ENCODE measurements at regions not wholly inside any gene's neighbourhood (a gene's known extent, or its start where the extent isn't known, plus 50 kb on each side); places are given as distances from the start of the nearest gene placed in this dataset.

- DNase-seq = no peak
These were observed 230.8 kb downstream of the CTTN start for GRCh38 chr11:70628855-70629844.

DNA sequence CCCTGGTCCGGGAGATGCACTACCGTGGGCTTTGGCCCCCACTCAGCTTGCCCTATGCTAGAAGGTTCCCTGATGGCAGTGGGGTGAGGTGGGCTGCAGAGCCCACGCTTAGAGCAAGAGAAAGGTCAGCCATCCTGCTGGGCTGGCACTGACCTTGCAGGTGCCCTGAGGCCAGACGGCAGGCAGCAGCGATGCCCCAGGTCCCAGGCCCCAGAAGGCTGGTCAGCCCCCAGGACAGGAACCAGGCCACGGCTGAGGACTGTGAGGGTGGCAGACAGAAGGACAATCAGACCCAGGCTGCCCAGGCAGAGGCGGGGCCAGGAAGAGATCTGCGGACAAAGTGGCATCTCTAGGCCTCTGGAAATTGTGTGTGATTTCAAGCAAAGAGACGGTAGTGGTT is 231.7 kb downstream of the CTTN start:
- no peak for DNase-seq

- no peak for DNase-seq
These were observed 232.7 kb downstream of the CTTN start for GRCh38 chr11:70630816-70631623.

DNA sequence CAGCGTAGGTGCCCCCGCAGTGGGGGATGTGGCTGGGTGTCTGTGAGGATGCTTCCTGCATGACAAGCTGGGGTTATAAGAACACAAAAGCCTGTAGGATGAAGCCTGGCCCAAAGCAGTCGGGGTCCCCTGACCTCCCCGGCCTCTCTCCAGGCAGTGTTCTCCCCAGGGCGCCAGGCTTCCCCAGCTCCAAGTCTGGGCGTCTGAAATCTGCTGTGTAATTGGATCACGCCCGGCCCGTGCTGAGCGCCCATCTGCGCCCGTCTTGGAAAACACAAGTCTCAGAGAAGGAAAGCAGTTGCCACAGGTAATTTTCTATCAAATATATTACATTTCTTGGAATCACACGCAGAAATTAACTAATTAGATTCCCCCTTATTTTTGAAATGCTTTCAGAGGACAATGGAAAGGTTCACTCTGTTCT is 233.3 kb downstream of the CTTN start:
- no peak for DNase-seq

DNA sequence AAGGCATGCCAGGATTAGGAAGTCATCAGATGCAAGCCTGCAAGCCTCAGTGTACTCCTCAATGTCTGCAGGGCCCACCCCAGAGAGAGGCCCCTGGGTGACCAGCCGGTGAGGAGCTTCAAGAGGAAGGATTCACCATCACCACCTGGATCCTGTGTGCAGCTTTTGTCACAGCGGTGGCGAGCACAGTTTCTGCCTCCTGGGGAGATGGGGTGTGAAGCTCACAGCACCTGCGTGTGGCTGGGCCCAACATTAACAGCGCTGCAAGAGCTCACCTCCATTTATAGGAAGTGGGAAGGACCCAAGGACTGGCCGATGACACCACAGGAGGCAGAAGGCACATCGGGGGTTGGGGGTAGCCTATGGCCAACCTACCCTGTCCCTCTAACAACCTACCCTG is 235.3 kb downstream of the CTTN start:
- DNase-seq = no peak

DNA sequence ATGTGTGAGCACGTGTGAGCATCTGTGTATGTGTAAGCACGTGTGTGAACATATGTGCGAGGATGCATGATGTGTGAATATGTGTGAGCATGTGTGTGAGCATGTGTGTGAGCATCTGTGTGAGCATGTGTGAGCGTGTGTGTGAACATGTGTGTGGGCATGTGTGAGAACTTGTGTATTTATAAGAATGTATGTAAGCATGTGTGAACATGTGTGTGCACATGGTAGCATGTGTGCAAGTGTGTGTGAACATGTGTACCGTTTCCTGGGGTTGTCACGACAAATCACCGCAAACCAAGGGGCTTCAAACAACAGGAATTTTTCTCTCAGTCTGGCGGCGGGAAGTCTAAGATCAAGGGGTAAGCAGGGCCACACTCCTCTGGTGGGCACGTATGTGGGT is 238.3 kb downstream of the CTTN start:
- DNase-seq = no peak

DNA sequence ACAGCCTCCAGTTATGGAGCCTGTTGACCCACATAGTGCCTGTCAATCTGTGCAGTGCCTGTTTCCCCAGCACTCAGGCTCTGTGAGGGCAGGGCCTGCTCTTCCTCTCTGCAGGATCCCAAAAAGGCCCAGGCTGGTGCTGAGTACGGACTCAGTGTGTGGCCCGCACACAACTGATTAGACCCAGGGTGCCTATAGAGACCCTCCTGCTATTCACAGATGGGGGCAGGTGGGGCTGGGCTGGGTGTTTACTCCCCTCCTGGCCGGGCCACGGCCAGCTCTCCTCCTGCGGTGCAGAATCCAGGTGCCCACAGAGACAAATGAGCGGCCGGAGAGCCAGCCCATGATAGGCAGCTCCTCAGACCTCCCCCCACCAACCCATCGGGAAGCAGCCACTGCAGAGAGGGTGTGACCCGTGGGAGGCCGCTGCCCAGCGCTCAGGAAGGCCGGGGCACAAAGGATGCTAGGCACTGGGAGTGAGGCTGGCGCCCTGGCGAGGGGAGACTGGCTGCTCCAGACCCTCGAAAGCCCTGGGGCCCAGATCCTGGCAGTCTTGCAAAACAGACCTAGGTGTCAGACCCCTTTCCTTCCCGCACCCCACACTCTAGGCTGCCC is 239.0 kb downstream of the CTTN start:
- DNase-seq = no peak

- DNase-seq = no peak
These were observed 239.7 kb downstream of the CTTN start for GRCh38 chr11:70637949-70638583.

- no peak for DNase-seq
These were observed 242.1 kb downstream of the CTTN start for GRCh38 chr11:70640408-70640807.

DNA sequence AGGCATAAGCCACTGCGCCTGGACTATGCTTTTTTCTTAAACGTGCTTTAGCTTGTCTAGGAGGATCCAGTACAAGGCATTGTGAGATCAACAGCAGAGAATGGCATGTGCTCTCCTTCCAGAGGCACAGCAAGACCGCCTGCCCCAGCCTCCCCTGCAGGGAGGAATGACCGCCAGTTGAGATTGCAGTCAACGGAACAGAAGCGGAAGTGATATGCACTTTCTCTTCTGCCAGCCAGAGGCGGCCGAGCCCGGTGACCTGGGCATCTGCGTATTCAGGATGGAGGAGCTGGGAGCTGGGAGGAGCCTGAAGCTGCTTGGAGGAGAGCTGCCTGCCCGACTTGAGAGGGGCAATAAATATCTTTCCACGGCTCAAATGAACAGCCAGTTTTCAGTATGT is 243.0 kb downstream of the CTTN start:
- DNase-seq = no peak

- DNase-seq = no peak
These were observed 243.9 kb downstream of the CTTN start for GRCh38 chr11:70642266-70642665.

DNA sequence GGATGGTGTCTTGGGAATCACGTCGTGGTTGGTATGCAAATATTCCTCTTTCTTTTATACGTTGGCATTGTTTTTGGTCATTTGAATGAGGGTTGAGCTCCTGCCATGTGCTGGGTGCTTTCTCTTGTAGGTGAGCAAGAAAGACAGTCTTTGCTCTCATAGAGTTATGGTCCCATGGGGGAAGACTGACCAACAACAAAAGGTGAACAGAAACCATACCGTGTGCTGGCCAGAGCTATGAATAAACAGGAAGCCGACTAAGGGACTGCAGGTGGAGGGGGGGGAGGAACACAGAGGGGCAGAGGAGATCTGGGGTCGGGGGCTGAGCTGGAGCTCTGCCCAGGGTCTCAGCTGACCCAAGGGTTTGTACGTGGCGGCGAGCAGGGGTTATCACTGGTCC is 245.3 kb downstream of the CTTN start:
- DNase-seq = no peak

GRCh38 chr11:70644343-70645060 is 246.2 kb downstream of the CTTN start:
- DNase-seq = no peak

DNA sequence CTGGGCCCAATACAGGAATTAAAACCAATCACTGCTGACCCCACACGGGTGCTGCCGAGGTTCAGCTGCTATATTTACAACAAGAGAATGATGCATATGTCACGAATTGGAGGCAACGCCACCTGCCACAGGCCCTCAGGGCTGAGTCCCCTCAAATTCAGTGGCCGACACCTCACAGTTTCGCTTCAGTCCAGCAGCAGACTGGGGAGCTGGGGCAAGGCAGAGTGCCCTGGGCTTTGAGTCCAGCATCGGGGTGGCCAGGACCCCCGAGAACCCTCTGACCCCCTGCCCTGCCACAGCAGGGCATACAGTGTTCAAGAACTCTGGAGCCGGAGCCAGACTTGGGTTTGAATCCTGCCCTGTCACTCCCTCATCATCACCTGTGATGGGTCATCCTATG is 247.2 kb downstream of the CTTN start:
- no peak for DNase-seq

- DNase-seq = no peak
These were observed 248.1 kb downstream of the CTTN start for GRCh38 chr11:70646272-70647049.

DNA sequence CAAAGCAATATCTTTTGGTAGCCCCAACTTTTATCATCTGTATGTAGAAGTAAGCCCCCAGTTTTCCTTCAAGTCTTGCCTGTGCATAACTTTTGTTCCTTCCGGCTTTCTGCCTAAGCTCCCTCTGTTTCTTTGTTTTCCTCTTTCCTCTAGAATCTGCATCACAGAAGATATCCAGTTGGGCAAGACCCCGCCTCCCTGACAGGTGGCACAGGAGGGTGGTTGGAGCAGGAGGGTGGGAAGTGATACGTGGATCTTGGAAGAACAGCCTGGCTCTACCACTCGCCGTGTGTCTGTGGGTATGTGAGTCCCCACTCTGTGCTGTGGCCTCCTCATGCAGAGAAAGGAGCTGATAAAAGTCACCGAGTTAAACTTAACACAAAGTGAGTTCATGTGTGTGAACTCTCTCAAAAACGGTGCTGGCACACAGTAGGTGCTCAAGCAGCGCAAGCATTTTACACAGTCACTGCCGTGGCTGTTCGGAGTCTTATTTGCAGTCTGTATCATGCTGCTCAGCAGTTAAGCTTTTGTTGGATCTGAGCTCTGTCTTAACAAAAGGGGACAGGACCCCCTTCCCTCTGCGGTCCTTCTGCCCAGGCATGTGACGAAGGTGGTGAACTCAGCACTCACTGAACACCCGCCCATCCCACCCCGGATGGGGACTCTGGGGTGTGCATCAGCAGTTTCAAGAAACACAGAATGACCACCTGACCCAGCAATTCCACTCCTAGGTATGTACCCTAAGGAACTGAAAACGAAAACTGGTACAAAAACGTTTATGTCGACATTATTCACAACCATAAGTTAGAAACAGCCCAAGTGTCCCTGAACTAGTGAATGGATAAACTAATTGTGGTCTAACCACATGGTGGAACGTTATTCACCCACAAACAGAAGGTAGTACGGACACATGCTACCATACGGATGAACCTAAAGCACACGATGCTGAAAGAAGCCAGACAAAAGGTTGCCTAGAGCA is 249.1 kb downstream of the CTTN start:
- no peak for DNase-seq

GRCh38 chr11:70650075-70650909 is 252.0 kb downstream of the CTTN start:
- peak; percentile 64 for DNase-seq

DNA sequence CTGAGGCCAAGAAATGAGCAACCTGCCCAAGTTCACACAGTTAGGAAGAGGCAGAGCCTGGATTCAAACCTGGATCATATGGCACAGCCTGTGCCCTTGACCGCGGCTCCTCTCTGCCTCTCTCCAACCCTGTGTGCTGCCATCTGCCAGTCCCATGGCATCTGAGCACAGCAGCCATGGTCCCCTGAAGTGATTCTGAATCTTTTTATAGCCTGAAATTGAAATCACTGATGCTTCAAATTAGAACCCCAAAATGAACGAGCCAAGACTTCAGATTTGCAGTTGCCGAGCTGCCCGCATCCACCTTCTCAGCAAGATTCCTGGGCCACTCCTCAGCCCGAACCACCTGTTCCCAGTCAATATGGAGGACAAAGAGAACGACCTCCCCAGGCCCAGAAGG is 252.7 kb downstream of the CTTN start:
- DNase-seq = no peak

GRCh38 chr11:70654016-70654415 is 255.7 kb downstream of the CTTN start:
- DNase-seq = no peak
